ENCODE measurements at regions not wholly inside any gene's neighbourhood (a gene's known extent, or its start where the extent isn't known, plus 50 kb on each side); places are given as distances from the start of the nearest gene placed in this dataset.

DNA sequence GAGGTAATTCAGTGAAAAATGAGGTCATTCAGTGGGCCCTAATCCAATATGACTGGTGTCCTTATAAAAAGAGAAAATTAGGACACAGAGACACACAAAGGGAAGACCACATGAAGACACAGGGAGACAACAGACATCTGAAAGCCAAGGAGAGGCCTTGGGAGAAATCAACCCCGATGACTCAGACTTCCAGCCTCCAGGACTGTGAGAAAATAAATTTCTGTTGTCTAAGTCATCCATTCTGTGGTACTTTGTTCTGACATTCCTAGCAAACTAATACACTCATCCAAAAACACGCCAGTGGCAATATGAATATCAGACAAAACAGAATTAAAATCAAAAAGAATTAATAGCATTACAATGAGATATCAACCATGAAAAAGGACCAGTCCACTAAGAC, 303.7 kb downstream of the SS18 start:
- TF ChIP-seq, protein P1, sequence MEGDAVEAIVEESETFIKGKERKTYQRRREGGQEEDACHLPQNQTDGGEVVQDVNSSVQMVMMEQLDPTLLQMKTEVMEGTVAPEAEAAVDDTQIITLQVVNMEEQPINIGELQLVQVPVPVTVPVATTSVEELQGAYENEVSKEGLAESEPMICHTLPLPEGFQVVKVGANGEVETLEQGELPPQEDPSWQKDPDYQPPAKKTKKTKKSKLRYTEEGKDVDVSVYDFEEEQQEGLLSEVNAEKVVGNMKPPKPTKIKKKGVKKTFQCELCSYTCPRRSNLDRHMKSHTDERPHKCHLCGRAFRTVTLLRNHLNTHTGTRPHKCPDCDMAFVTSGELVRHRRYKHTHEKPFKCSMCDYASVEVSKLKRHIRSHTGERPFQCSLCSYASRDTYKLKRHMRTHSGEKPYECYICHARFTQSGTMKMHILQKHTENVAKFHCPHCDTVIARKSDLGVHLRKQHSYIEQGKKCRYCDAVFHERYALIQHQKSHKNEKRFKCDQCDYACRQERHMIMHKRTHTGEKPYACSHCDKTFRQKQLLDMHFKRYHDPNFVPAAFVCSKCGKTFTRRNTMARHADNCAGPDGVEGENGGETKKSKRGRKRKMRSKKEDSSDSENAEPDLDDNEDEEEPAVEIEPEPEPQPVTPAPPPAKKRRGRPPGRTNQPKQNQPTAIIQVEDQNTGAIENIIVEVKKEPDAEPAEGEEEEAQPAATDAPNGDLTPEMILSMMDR (IDR thresholded peaks at IDR 0.05) = no peak
- TF ChIP-seq POLR2A (IDR thresholded peaks at IDR 0.05) = no peak

Measured in thyroid gland (tissue), 4 donors.